ENCODE measurements at regions not wholly inside any gene's neighbourhood (a gene's known extent, or its start where the extent isn't known, plus 50 kb on each side); places are given as distances from the start of the nearest gene placed in this dataset.

GRCh38 chr6:92201618-92202017 lies 1217.7 kb downstream of the EPHA7 start:
- Histone ChIP-seq H3K27ac (ENCODE audit: low read length) (no peak overlapping the region), H3K4me1 (ENCODE audit: control insufficient read depth, insufficient read depth, low read length) (no peaks in the 10 kb centered on the region), H3K36me3 (ENCODE audit: control insufficient read depth, insufficient read depth, low read length) (no peaks in the 10 kb centered on the region), H3K27me3 (ENCODE audit: control insufficient read depth, insufficient read depth, low read length) (no peaks in the 10 kb centered on the region), H3K4me3 (ENCODE audit: low read length) (no peak overlapping the region), H3K9me3 (ENCODE audit: control insufficient read depth, insufficient read depth, low read length) (no peaks in the 10 kb centered on the region)
- DNase-seq (ENCODE audit: low read depth, low spot score): no peak

GRCh38 chr6:92196325-92196724 lies 1223.0 kb downstream of the EPHA7 start:
- no peak overlapping the region for H3K27ac ChIP-seq (ENCODE audit: low read length)
- no peak overlapping the region for H3K4me3 ChIP-seq (ENCODE audit: low read length)
- no peaks in the 10 kb centered on the region for H3K9me3 ChIP-seq (ENCODE audit: control insufficient read depth, insufficient read depth, low read length)
- H3K36me3 ChIP-seq (ENCODE audit: control insufficient read depth, insufficient read depth, low read length): no peaks in the 10 kb centered on the region
- no peaks in the 10 kb centered on the region for H3K4me1 ChIP-seq (ENCODE audit: control insufficient read depth, insufficient read depth, low read length)
- no peaks in the 10 kb centered on the region for H3K27me3 ChIP-seq (ENCODE audit: control insufficient read depth, insufficient read depth, low read length)
- DNase-seq (ENCODE audit: low read depth, low spot score): no peak
- WGBS (ENCODE audit: insufficient coverage, insufficient read length): no CpG with 5 or more reads among the region's 2 CpGs

GRCh38 chr6:92195796-92196195 lies 1223.6 kb downstream of the EPHA7 start:
- Histone ChIP-seq H3K9me3 (ENCODE audit: control insufficient read depth, insufficient read depth, low read length) (no peaks in the 10 kb centered on the region), H3K27me3 (ENCODE audit: control insufficient read depth, insufficient read depth, low read length) (no peaks in the 10 kb centered on the region), H3K36me3 (ENCODE audit: control insufficient read depth, insufficient read depth, low read length) (no peaks in the 10 kb centered on the region), H3K4me1 (ENCODE audit: control insufficient read depth, insufficient read depth, low read length) (no peaks in the 10 kb centered on the region), H3K4me3 (ENCODE audit: low read length) (no peak overlapping the region), H3K27ac (ENCODE audit: low read length) (no peak overlapping the region)
- no peak for DNase-seq (ENCODE audit: low read depth, low spot score)
- WGBS (ENCODE audit: insufficient coverage, insufficient read length): no CpG with 5 or more reads among the region's 5 CpGs

- H3K4me1 ChIP-seq (ENCODE audit: control insufficient read depth, insufficient read depth, low read length): no peaks in the 10 kb centered on the region
- no peak overlapping the region for H3K27ac ChIP-seq (ENCODE audit: low read length)
- no peak for DNase-seq (ENCODE audit: low read depth, low spot score)
- no peaks in the 10 kb centered on the region for H3K36me3 ChIP-seq (ENCODE audit: control insufficient read depth, insufficient read depth, low read length)
- H3K9me3 ChIP-seq (ENCODE audit: control insufficient read depth, insufficient read depth, low read length): no peaks in the 10 kb centered on the region
- no peak overlapping the region for H3K4me3 ChIP-seq (ENCODE audit: low read length)
- WGBS (ENCODE audit: insufficient coverage, insufficient read length): no CpG with 5 or more reads among the region's 1 CpG
- H3K27me3 ChIP-seq (ENCODE audit: control insufficient read depth, insufficient read depth, low read length): no peaks in the 10 kb centered on the region
Measured at GRCh38 chr6:92188016-92188415, 1231.3 kb downstream of the EPHA7 start.

GRCh38 chr6:92184933-92185332 lies 1234.4 kb downstream of the EPHA7 start:
- Histone ChIP-seq H3K4me1 (ENCODE audit: control insufficient read depth, insufficient read depth, low read length) (no peaks in the 10 kb centered on the region), H3K4me3 (ENCODE audit: low read length) (no peak overlapping the region), H3K36me3 (ENCODE audit: control insufficient read depth, insufficient read depth, low read length) (no peaks in the 10 kb centered on the region), H3K27me3 (ENCODE audit: control insufficient read depth, insufficient read depth, low read length) (no peaks in the 10 kb centered on the region), H3K9me3 (ENCODE audit: control insufficient read depth, insufficient read depth, low read length) (no peaks in the 10 kb centered on the region), H3K27ac (ENCODE audit: low read length) (no peak overlapping the region)
- WGBS (ENCODE audit: insufficient coverage, insufficient read length): no CpG with 5 or more reads among the region's 3 CpGs
- DNase-seq (ENCODE audit: low read depth, low spot score): no peak

- no peak for DNase-seq (ENCODE audit: low read depth, low spot score)
Measured at GRCh38 chr6:92181347-92181746, 1238.0 kb downstream of the EPHA7 start.

GRCh38 chr6:92180090-92180489 lies 1239.3 kb downstream of the EPHA7 start:
- no peak for DNase-seq (ENCODE audit: low read depth, low spot score)
- Histone ChIP-seq H3K4me1 (ENCODE audit: control insufficient read depth, insufficient read depth, low read length) (no peaks in the 10 kb centered on the region), H3K9me3 (ENCODE audit: control insufficient read depth, insufficient read depth, low read length) (no peaks in the 10 kb centered on the region), H3K36me3 (ENCODE audit: control insufficient read depth, insufficient read depth, low read length) (no peaks in the 10 kb centered on the region), H3K27me3 (ENCODE audit: control insufficient read depth, insufficient read depth, low read length) (no peaks in the 10 kb centered on the region), H3K27ac (ENCODE audit: low read length) (no peak overlapping the region), H3K4me3 (ENCODE audit: low read length) (no peak overlapping the region)
- WGBS (ENCODE audit: insufficient coverage, insufficient read length): 100% methylated on average over 1 of the region's 2 CpGs

More at GRCh38 chr6:92181347-92181746, 1238.0 kb downstream of the EPHA7 start:
- H3K4me3 ChIP-seq (ENCODE audit: low read length): no peak overlapping the region
- H3K27ac ChIP-seq (ENCODE audit: low read length): no peak overlapping the region
- WGBS (ENCODE audit: insufficient coverage, insufficient read length): no CpG with 5 or more reads among the region's 4 CpGs
- H3K27me3 ChIP-seq (ENCODE audit: control insufficient read depth, insufficient read depth, low read length): no peaks in the 10 kb centered on the region
- H3K36me3 ChIP-seq (ENCODE audit: control insufficient read depth, insufficient read depth, low read length): no peaks in the 10 kb centered on the region
- no peaks in the 10 kb centered on the region for H3K9me3 ChIP-seq (ENCODE audit: control insufficient read depth, insufficient read depth, low read length)
- no peaks in the 10 kb centered on the region for H3K4me1 ChIP-seq (ENCODE audit: control insufficient read depth, insufficient read depth, low read length)

GRCh38 chr6:92176666-92177065 lies 1242.7 kb downstream of the EPHA7 start:
- Histone ChIP-seq H3K4me1 (ENCODE audit: control insufficient read depth, insufficient read depth, low read length) (no peaks in the 10 kb centered on the region; the same call in 1 of the 2 replicates), H3K9me3 (ENCODE audit: control insufficient read depth, insufficient read depth, low read length) (no peaks in the 10 kb centered on the region), H3K36me3 (ENCODE audit: control insufficient read depth, insufficient read depth, low read length) (no peaks in the 10 kb centered on the region), H3K4me3 (ENCODE audit: low read length) (no peak overlapping the region), H3K27me3 (ENCODE audit: control insufficient read depth, insufficient read depth, low read length) (no peaks in the 10 kb centered on the region), H3K27ac (ENCODE audit: low read length) (no peak overlapping the region)
- no peak for DNase-seq (ENCODE audit: low read depth, low spot score)
- no CpG with 5 or more reads among the region's 1 CpG for WGBS (ENCODE audit: insufficient coverage, insufficient read length)

- DNase-seq (ENCODE audit: low read depth, low spot score): no peak
- H3K9me3 ChIP-seq (ENCODE audit: control insufficient read depth, insufficient read depth, low read length): no peaks in the 10 kb centered on the region
- no CpG with 5 or more reads among the region's 6 CpGs for WGBS (ENCODE audit: insufficient coverage, insufficient read length)
Measured at GRCh38 chr6:92174398-92175073, 1244.8 kb downstream of the EPHA7 start.

GRCh38 chr6:92169506-92169905 lies 1249.9 kb downstream of the EPHA7 start:
- H3K27me3 ChIP-seq (ENCODE audit: control insufficient read depth, insufficient read depth, low read length): no peaks in the 10 kb centered on the region
- WGBS (ENCODE audit: insufficient coverage, insufficient read length): no CpG with 5 or more reads among the region's 1 CpG
- H3K4me3 ChIP-seq (ENCODE audit: low read length): no peak overlapping the region
- no peak overlapping the region for H3K27ac ChIP-seq (ENCODE audit: low read length)
- H3K36me3 ChIP-seq (ENCODE audit: control insufficient read depth, insufficient read depth, low read length): no peaks in the 10 kb centered on the region
- no peak for DNase-seq (ENCODE audit: low read depth, low spot score)
- H3K4me1 ChIP-seq (ENCODE audit: control insufficient read depth, insufficient read depth, low read length): no peaks in the 10 kb centered on the region; the same call in 1 of the 2 replicates
- H3K9me3 ChIP-seq (ENCODE audit: control insufficient read depth, insufficient read depth, low read length): no peaks in the 10 kb centered on the region

More at GRCh38 chr6:92174398-92175073, 1244.8 kb downstream of the EPHA7 start:
- Histone ChIP-seq H3K4me3 (ENCODE audit: low read length) (no peak overlapping the region), H3K27ac (ENCODE audit: low read length) (no peak overlapping the region), H3K4me1 (ENCODE audit: control insufficient read depth, insufficient read depth, low read length) (no peaks in the 10 kb centered on the region; the same call in 1 of the 2 replicates), H3K36me3 (ENCODE audit: control insufficient read depth, insufficient read depth, low read length) (no peaks in the 10 kb centered on the region), H3K27me3 (ENCODE audit: control insufficient read depth, insufficient read depth, low read length) (no peaks in the 10 kb centered on the region)

- Histone ChIP-seq H3K36me3 (ENCODE audit: control insufficient read depth, insufficient read depth, low read length) (no peaks in the 10 kb centered on the region), H3K27me3 (ENCODE audit: control insufficient read depth, insufficient read depth, low read length) (no peaks in the 10 kb centered on the region), H3K4me1 (ENCODE audit: control insufficient read depth, insufficient read depth, low read length) (no peaks in the 10 kb centered on the region), H3K9me3 (ENCODE audit: control insufficient read depth, insufficient read depth, low read length) (no peaks in the 10 kb centered on the region), H3K27ac (ENCODE audit: low read length) (no peak overlapping the region), H3K4me3 (ENCODE audit: low read length) (no peak overlapping the region)
- DNase-seq (ENCODE audit: low read depth, low spot score): no peak
Measured at GRCh38 chr6:92166666-92167065, 1252.7 kb downstream of the EPHA7 start.

All from iPS DF 6.9 (cell line).